GM18861 (cell line): ENCODE measurements at regions not wholly inside any gene's neighbourhood (a gene's known extent, or its start where the extent isn't known, plus 50 kb on each side); places are given as distances from the start of the nearest gene placed in this dataset.
"Not testable (repeated sequence)": the region's sequence is repeated elsewhere in the genome, so short reads cannot be mapped to it uniquely, and the experiment has no call there.

Source experiments
- ATAC-seq: cut with Tn5 transposase; IDR thresholded peaks from one replicate; pipeline ENCODE4 v1.9.1; 2021; ENCODE audit not compliant: unreplicated experiment

- ATAC-seq, result no peak
Observed at GRCh38 chr17:71548540-71549190, 572.2 kb upstream of the SOX9 start.

GRCh38 chr17:71550675-71551074 lies 570.1 kb upstream of the SOX9 start:
- no peak for ATAC-seq

GRCh38 chr17:71553381-71553780 lies 567.4 kb upstream of the SOX9 start:
- no peak for ATAC-seq

GRCh38 chr17:71558901-71559300 lies 561.9 kb upstream of the SOX9 start:
- no peak for ATAC-seq

DNA sequence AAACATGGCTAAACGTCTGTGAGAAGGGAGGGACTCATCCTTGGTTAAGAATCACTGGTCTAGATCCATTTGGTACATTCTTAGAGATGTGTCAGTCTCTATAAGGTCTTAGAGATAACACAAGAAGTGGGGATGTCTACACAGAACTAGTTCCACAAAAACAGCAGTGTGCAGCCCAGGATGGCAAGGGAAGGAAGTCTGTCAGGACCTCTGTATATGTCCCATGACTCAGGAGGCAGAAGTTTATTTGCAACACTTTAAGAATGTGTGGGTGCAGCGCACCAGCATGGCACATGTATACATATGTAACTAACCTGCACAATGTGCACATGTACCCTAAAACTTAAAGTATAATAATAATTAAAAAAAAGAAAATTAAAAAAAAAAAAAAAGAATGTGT lies 548.5 kb upstream of the SOX9 start:
- no peak for ATAC-seq

- ATAC-seq, result no peak
Observed at GRCh38 chr17:71578446-71578845, 542.4 kb upstream of the SOX9 start.

GRCh38 chr17:71580220-71580619 lies 540.6 kb upstream of the SOX9 start:
- ATAC-seq, result no peak

DNA sequence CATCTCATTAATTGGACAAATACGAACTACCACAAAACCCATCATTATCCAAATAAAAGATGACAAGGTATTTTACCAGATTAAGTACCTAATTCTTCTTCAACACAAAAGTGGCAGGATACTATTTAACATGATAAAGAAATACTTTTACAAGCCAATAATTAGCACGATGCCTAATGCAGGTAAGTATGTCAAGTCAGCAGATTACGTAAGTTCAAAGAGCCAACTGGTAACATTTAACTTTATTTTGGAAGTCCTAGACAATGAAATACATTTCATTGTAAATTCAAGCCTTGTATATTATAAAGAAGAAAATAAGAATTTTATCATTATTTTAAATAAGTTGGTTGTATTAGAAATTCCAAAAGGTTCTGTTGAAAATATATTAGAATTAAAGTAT lies 535.3 kb upstream of the SOX9 start:
- ATAC-seq, result no peak

- no peak for ATAC-seq
Observed at GRCh38 chr17:71592431-71592830, 528.4 kb upstream of the SOX9 start.

- ATAC-seq, result no peak
Observed at GRCh38 chr17:71593078-71593477, 527.7 kb upstream of the SOX9 start.

DNA sequence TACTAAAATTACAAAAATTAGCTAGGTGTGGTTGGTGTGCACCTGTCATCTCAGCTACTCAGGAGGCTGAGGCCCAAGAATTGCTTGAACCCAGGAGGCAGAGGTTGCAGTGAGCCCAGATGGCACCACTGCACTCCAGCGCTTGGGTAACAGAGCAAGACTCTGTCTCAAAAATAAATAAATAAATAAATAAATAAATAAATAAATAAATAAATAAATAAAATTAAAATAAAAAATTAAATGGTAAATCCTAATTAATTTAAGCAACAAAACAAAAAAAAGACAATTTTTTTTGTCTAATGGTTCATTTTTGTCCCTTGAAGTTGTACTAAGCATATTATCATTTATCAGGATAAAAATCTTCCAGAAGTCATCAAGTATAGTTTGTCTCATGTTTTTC lies 521.2 kb upstream of the SOX9 start:
- ATAC-seq, result not testable (repeated sequence)

DNA sequence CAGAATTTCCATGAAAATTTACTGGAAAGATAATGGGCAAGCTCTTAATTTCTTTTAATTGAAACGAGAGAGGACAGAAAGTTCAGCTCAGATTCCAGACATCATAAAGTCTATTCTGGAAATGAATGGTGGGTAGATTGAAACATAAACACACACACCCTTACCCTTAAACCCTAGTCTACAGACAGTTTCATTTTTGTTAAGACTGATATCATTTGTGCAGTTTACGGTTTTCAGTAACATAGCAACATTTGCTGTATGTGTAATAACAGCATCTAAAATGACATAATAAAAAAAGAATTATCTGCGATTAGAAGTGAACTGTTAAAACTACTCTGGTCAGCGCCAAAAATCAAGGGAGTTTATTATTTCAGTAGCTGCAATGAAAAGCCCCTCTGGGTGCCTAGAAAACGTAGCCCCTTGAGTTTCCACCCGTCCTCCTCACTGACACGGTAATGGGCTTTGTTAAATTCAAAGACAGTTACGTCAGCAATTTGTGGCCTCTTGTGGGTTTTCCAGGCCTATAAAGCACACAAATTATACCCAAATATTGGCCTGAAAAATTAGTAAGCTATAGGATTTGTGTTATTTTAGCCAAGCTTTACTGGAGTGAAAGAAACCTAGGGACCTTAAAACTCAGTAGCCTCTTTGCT lies 520.6 kb upstream of the SOX9 start:
- ATAC-seq, result no peak

GRCh38 chr17:71601894-71602504 lies 518.8 kb upstream of the SOX9 start:
- no peak for ATAC-seq

GRCh38 chr17:71613996-71614395 lies 506.8 kb upstream of the SOX9 start:
- ATAC-seq, result no peak

GRCh38 chr17:71615820-71616219 lies 505.0 kb upstream of the SOX9 start:
- ATAC-seq, result no peak

GRCh38 chr17:71617767-71618166 lies 503.1 kb upstream of the SOX9 start:
- not testable (repeated sequence) for ATAC-seq

DNA sequence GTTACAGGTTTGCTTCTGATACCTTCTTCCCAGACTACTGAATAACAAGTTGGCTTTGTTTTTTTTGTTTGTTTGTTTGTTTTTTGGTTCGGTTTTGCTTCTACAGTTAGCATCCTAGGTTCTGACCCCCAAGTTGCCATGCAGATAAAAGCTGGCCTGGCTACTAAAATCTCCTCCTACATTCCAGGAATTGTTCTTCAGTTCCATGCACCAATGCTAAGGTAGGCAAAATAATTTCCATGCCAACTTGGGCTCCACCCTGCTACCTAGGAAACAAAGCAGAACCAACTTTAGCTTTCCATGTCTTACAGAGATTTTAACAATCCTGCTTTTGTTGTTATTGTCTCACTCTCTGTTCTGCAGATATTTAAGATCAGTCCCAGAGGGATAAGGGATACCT lies 495.5 kb upstream of the SOX9 start:
- no peak for ATAC-seq

DNA sequence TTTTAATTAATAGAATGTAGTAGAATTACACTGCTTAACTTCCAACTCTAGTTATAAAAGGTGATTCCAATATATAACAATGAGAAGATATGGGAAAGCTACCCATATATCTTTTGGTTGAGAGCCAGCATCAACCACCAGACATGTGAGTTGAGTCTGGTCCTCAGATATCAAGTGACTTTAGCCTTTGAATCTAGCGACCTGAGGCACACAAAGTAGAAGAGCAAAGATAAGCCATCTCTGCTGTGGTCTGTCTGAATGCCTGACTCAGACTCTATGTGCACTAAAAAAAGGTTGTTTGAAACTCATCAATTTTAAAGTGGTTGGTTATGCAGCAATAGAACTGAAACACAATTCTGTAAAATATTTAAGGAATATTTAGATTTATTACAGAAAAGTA lies 492.5 kb upstream of the SOX9 start:
- no peak for ATAC-seq

- no peak for ATAC-seq
Observed at GRCh38 chr17:71631483-71631882, 489.3 kb upstream of the SOX9 start.

GRCh38 chr17:71632328-71632727 lies 488.5 kb upstream of the SOX9 start:
- ATAC-seq, result no peak

- no peak for ATAC-seq
Observed at GRCh38 chr17:71633391-71633849, 487.4 kb upstream of the SOX9 start.

DNA sequence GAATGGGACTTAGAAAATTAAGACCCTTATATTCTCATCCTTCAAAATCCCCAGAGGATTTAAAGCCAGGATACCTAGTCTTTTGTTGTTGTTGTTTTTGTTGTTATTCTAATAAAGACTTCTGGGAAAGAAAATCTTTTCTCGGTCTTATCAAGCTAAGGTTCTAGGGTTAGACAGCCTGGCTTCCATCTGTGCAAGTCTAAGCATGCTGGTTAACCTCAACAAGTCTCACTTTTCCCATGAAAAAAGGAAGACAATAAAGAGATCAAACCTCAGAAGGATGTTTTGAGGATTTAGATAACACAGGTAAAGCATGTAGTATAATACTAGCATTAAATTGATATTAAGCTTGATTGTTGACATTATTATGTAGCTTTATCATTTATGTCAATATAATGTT lies 486.4 kb upstream of the SOX9 start:
- no peak for ATAC-seq
